Liver (tissue), 7 donors: ENCODE measurements at regions not wholly inside any gene's neighbourhood (a gene's known extent, or its start where the extent isn't known, plus 50 kb on each side); places are given as distances from the start of the nearest gene placed in this dataset.

Source experiments
- DNase-seq: peaks from one replicate; pipeline ENCODE4 v3.0.0-alpha.2; 2017; ENCODE audit warnings: low spot score
- H3K27ac ChIP-seq, 2 donors: one replicate each; pipeline ENCODE4 v1.7.0; 2013; ENCODE audit warnings: inconsistent platforms in 2 of 2, low read length in 2 of 2, control low read depth in 1 of 2, low read depth in 1 of 2, mild to moderate bottlenecking in 1 of 2
- H3K27me3 ChIP-seq, 4 donors: one replicate each; pipeline versions ENCODE4 v1.6.1 to v1.7.0; 2013; ENCODE audit warnings: low read length in 3 of 4, inconsistent platforms in 1 of 4, mild to moderate bottlenecking in 1 of 4, moderate library complexity in 1 of 4; ENCODE audit not compliant: control insufficient read depth in 4 of 4, insufficient read depth in 4 of 4
- H3K36me3 ChIP-seq, 4 donors: one replicate each; pipeline versions ENCODE4 v1.6.1 to v1.7.0; 2013; ENCODE audit warnings: low read length in 3 of 4, mild to moderate bottlenecking in 3 of 4, low read depth in 1 of 4, moderate library complexity in 1 of 4; ENCODE audit not compliant: control insufficient read depth in 4 of 4, insufficient read depth in 3 of 4
- H3K4me1 ChIP-seq, 4 donors: one replicate each; pipeline versions ENCODE4 v1.6.1 to v1.7.0; 2013; ENCODE audit warnings: low read length in 3 of 4, mild to moderate bottlenecking in 3 of 4, moderate library complexity in 1 of 4; ENCODE audit not compliant: control insufficient read depth in 4 of 4, insufficient read depth in 4 of 4
- H3K4me3 ChIP-seq, 3 donors: one replicate each; pipeline versions ENCODE4 v1.6.1 to v1.7.0; 2013; ENCODE audit warnings: low read length in 3 of 3, control low read depth in 1 of 3, low read depth in 1 of 3, mild to moderate bottlenecking in 1 of 3
- H3K9ac ChIP-seq, 2 donors: one replicate each; pipeline ENCODE4 v1.7.0; 2013; ENCODE audit warnings: low read length in 2 of 2, mild to moderate bottlenecking in 2 of 2, moderate library complexity in 2 of 2, control low read depth in 1 of 2, low read depth in 1 of 2
- H3K9me3 ChIP-seq, 4 donors: one replicate each; pipeline versions ENCODE4 v1.6.1 to v1.7.0; 2013; ENCODE audit warnings: low read length in 3 of 4; ENCODE audit not compliant: control insufficient read depth in 4 of 4
- EGR1 ChIP-seq, 2 donors: IDR thresholded peaks; 2 replicates each; pipeline ENCODE4 v1.6.1; 2016 to 2018; ENCODE audit warnings: antibody characterized with exemption in 2 of 2, low read depth in 2 of 2
- FOXA1 ChIP-seq: IDR thresholded peaks from 2 replicates; pipeline ENCODE4 v1.6.1; 2016; ENCODE audit warnings: antibody characterized with exemption
- FOXA2 ChIP-seq: IDR thresholded peaks from 2 replicates; pipeline ENCODE4 v1.6.1; 2016; ENCODE audit warnings: antibody characterized with exemption
- GABPA ChIP-seq, 2 donors: IDR thresholded peaks in 1 of 2; conservative IDR thresholded peaks in 1 of 2; 2 replicates each; pipeline ENCODE4 v1.6.1; 2016; ENCODE audit warnings: antibody characterized with exemption in 2 of 2, mild to moderate bottlenecking in 1 of 2, moderate library complexity in 1 of 2
- HNF4A ChIP-seq, 2 donors: conservative IDR thresholded peaks; 2 replicates each; pipeline ENCODE4 v1.6.1; 2016; ENCODE audit warnings: antibody characterized with exemption in 2 of 2, mild to moderate bottlenecking in 2 of 2
- HNF4G ChIP-seq: IDR thresholded peaks from 2 replicates; pipeline ENCODE4 v1.6.1; 2016; ENCODE audit warnings: antibody characterized with exemption
- JUND ChIP-seq, 2 donors: IDR thresholded peaks; 2 replicates each; pipeline ENCODE4 v1.6.1; 2016; ENCODE audit warnings: antibody characterized with exemption in 2 of 2
- NR2F2 ChIP-seq: IDR thresholded peaks from 2 replicates; pipeline ENCODE4 v1.6.1; 2016; ENCODE audit warnings: antibody characterized with exemption
- RAD21 ChIP-seq, 2 donors: IDR thresholded peaks; 2 replicates each; pipeline ENCODE4 v1.6.1; 2016; ENCODE audit warnings: antibody characterized with exemption in 2 of 2, mild to moderate bottlenecking in 2 of 2
- RXRA ChIP-seq, 2 donors: IDR thresholded peaks; 2 replicates each; pipeline ENCODE4 v1.6.1; 2017 to 2018; ENCODE audit warnings: antibody characterized with exemption in 2 of 2, mild to moderate bottlenecking in 1 of 2
- SP1 ChIP-seq: IDR thresholded peaks from 2 replicates; pipeline ENCODE4 v1.6.1; 2018; ENCODE audit warnings: antibody characterized with exemption, mild to moderate bottlenecking
- TAF1 ChIP-seq: conservative IDR thresholded peaks from 2 replicates; pipeline ENCODE4 v1.6.1; 2016; ENCODE audit warnings: antibody characterized with exemption, mild to moderate bottlenecking
- YY1 ChIP-seq: IDR thresholded peaks from 2 replicates; pipeline ENCODE4 v1.6.1; 2016; ENCODE audit warnings: antibody characterized with exemption, mild to moderate bottlenecking
- TF ChIP-seq, protein P1 (sequence below): IDR thresholded peaks from 2 replicates; pipeline ENCODE4 v1.6.1; 2016; ENCODE audit warnings: antibody characterized with exemption
- TF ChIP-seq, protein P2 (sequence below): IDR thresholded peaks from 2 replicates; pipeline ENCODE4 v1.6.1; 2016; ENCODE audit warnings: antibody characterized with exemption
- TF ChIP-seq, protein P3 (sequence below): fragments of 150-350 bp; IDR thresholded peaks from 2 replicates; pipeline ENCODE4 v1.5.1; 2017; ENCODE audit warnings: improper control_type of control experiment, low read depth, low read length; ENCODE audit not compliant: missing input control
- TF ChIP-seq, protein P4 (sequence below): IDR thresholded peaks from 2 replicates; pipeline ENCODE4 v1.6.1; 2016; ENCODE audit warnings: antibody characterized with exemption
- TF ChIP-seq, protein P5 (sequence below): IDR thresholded peaks from 2 replicates; pipeline ENCODE4 v1.6.1; 2016; ENCODE audit warnings: antibody characterized with exemption, mild to moderate bottlenecking
- donor health status: healthy.
- donor health status: healthy.
- donor health status: healthy.
- donor health status: healthy.

DNA sequence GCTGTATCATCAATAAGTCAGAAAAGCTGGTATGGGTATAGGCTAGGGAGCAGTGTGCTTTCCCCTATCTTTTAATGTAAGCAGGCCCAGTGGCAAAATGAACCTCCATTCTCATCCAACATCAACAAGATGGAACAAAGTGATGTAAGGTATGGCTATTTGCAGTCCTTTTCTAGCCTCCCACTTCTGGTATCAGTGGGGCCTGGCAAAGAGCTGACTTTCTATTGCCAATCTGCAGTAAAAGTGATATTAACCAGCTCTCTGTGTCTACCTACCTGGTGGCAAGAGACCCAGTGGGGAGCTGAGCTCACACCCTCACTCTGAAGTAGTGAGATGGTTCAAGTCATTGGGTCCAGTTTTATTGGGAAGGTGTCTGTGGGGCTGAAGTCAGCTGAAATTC is 1492.6 kb downstream of the CDH11 start (continued):
- TF ChIP-seq, protein P1, sequence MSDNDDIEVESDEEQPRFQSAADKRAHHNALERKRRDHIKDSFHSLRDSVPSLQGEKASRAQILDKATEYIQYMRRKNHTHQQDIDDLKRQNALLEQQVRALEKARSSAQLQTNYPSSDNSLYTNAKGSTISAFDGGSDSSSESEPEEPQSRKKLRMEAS, result no peak
- no peak for TF ChIP-seq HNF4G
- TF ChIP-seq RXRA (IDR thresholded peaks at IDR 0.05), result no peak
- TF ChIP-seq HNF4A (conservative IDR thresholded peaks at IDR 0.05), result no peak
- TF ChIP-seq, protein P2, sequence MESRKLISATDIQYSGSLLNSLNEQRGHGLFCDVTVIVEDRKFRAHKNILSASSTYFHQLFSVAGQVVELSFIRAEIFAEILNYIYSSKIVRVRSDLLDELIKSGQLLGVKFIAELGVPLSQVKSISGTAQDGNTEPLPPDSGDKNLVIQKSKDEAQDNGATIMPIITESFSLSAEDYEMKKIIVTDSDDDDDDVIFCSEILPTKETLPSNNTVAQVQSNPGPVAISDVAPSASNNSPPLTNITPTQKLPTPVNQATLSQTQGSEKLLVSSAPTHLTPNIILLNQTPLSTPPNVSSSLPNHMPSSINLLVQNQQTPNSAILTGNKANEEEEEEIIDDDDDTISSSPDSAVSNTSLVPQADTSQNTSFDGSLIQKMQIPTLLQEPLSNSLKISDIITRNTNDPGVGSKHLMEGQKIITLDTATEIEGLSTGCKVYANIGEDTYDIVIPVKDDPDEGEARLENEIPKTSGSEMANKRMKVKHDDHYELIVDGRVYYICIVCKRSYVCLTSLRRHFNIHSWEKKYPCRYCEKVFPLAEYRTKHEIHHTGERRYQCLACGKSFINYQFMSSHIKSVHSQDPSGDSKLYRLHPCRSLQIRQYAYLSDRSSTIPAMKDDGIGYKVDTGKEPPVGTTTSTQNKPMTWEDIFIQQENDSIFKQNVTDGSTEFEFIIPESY, result no peak

DNA sequence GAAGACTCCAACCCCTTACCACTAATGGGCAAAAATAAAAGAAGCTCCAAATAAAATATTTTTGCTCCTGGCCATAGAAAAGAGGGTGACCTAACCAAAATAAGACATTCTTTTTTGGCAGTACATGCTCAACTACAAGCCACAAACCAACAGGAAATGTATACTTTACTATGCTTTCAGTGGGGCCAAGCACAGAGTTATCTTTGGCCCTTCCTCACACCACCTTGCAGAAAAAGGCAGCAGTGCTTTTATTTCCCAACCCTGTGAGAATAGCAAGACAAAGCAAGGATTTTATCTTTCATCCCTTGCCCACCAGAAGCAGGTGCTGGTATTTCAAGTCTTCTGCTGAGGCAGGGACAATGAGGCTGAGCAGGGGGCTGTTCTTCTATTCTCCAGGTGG is 1493.1 kb downstream of the CDH11 start:
- Histone ChIP-seq H3K9ac (no peak overlapping the region), H3K27ac (no peak overlapping the region), H3K36me3 (no peaks in the 10 kb centered on the region), H3K4me3 (no peak overlapping the region), H3K9me3 (no peaks in the 10 kb centered on the region), H3K27me3 (no peaks in the 10 kb centered on the region), H3K4me1 (no peaks in the 10 kb centered on the region)
- DNase-seq, result no peak
- TF ChIP-seq NR2F2 (no peak), SP1 (no peak), HNF4A (conservative IDR thresholded peaks at IDR 0.05) (no peak), FOXA2 (no peak), YY1 (no peak), RXRA (IDR thresholded peaks at IDR 0.05) (no peak), FOXA1 (no peak), RAD21 (IDR thresholded peaks at IDR 0.05) (no peak), GABPA (IDR thresholded peaks at IDR 0.05 in 1 of 2, conservative IDR thresholded peaks at IDR 0.05 in 1 of 2) (no peak), JUND (IDR thresholded peaks at IDR 0.05) (no peak), HNF4G (no peak), EGR1 (IDR thresholded peaks at IDR 0.05; ENCODE audit: low read depth in 2 of 2) (no peak), TAF1 (no peak)
- TF ChIP-seq, protein P3, sequence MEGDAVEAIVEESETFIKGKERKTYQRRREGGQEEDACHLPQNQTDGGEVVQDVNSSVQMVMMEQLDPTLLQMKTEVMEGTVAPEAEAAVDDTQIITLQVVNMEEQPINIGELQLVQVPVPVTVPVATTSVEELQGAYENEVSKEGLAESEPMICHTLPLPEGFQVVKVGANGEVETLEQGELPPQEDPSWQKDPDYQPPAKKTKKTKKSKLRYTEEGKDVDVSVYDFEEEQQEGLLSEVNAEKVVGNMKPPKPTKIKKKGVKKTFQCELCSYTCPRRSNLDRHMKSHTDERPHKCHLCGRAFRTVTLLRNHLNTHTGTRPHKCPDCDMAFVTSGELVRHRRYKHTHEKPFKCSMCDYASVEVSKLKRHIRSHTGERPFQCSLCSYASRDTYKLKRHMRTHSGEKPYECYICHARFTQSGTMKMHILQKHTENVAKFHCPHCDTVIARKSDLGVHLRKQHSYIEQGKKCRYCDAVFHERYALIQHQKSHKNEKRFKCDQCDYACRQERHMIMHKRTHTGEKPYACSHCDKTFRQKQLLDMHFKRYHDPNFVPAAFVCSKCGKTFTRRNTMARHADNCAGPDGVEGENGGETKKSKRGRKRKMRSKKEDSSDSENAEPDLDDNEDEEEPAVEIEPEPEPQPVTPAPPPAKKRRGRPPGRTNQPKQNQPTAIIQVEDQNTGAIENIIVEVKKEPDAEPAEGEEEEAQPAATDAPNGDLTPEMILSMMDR, result no peak
- TF ChIP-seq, protein P4, sequence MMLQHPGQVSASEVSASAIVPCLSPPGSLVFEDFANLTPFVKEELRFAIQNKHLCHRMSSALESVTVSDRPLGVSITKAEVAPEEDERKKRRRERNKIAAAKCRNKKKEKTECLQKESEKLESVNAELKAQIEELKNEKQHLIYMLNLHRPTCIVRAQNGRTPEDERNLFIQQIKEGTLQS, result no peak
- TF ChIP-seq, protein P1, result no peak
- TF ChIP-seq, protein P2, result no peak
- TF ChIP-seq, protein P5, sequence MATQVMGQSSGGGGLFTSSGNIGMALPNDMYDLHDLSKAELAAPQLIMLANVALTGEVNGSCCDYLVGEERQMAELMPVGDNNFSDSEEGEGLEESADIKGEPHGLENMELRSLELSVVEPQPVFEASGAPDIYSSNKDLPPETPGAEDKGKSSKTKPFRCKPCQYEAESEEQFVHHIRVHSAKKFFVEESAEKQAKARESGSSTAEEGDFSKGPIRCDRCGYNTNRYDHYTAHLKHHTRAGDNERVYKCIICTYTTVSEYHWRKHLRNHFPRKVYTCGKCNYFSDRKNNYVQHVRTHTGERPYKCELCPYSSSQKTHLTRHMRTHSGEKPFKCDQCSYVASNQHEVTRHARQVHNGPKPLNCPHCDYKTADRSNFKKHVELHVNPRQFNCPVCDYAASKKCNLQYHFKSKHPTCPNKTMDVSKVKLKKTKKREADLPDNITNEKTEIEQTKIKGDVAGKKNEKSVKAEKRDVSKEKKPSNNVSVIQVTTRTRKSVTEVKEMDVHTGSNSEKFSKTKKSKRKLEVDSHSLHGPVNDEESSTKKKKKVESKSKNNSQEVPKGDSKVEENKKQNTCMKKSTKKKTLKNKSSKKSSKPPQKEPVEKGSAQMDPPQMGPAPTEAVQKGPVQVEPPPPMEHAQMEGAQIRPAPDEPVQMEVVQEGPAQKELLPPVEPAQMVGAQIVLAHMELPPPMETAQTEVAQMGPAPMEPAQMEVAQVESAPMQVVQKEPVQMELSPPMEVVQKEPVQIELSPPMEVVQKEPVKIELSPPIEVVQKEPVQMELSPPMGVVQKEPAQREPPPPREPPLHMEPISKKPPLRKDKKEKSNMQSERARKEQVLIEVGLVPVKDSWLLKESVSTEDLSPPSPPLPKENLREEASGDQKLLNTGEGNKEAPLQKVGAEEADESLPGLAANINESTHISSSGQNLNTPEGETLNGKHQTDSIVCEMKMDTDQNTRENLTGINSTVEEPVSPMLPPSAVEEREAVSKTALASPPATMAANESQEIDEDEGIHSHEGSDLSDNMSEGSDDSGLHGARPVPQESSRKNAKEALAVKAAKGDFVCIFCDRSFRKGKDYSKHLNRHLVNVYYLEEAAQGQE, result no peak
